K562 (cell line): ENCODE measurements at regions not wholly inside any gene's neighbourhood (a gene's known extent, or its start where the extent isn't known, plus 50 kb on each side); places are given as distances from the start of the nearest gene placed in this dataset.

ENCODE experiments used
- ATAC-seq: fragments of 200-7000 bp; cut with Tn5 transposase; 3 replicates; pipeline ENCODE4 v1.9.1; 2020; ENCODE audit warnings: moderate library complexity
- BruUV-seq: library from RNA; stranded (reverse); fragments of 400-500 nt; replicated peaks from 2 replicates; lab custom pipeline; 2021; lab: Mats Ljungman, UMichigan
- CTCF ChIA-PET: fragments of 300-600 bp; formaldehyde crosslinking; extraction: SDS; loops from one replicate; lab custom pipeline; 2021; ENCODE audit warnings: low intra/inter-chr PET ratio; lab: Yijun Ruan, JAX
- POLR2A ChIA-PET: fragments of 300-600, 350-650 bp; sonication (Branson Sonifier 250); formaldehyde crosslinking; extraction: SDS; loops from one replicate; lab custom pipeline; 2021; ENCODE audit warnings: antibody characterized with exemption, inconsistent platforms; lab: Yijun Ruan, JAX
- DNase-seq, 4 experiments: peaks; one replicate each; pipeline versions ENCODE4 v3.0.0 to v3.0.0-alpha.2; 2011 to 2018; ENCODE audit warnings: low spot score in 3 of 4, mixed read lengths in 3 of 4; ENCODE audit errors: extremely low read depth in 1 of 4
- FAIRE-seq: peaks from 2 replicates; lab custom pipeline; 2011; peaks lifted over from hg19 to GRCh38; lab: Jason Lieb, UNC
- H2AFZ ChIP-seq: 2 replicates; pipeline ENCODE4 v1.6.0; 2011; ENCODE audit warnings: low read depth, low read length, control low read depth, inconsistent platforms
- H3K27ac ChIP-seq: fragments of 200-600 bp; 3 replicates; pipeline ENCODE4 v1.8.0; 2011; ENCODE audit warnings: low read depth, mild to moderate bottlenecking, control low read depth, inconsistent platforms, low read length, moderate library complexity, mixed read lengths; ENCODE audit errors: extremely low read depth
- H3K27me3 ChIP-seq, 2 experiments: fragments of 300-600 bp in 1 of 2; 2 replicates in 1 of 2; 3 replicates in 1 of 2; pipeline versions ENCODE4 v1.6.0 to v1.8.0; 2011; ENCODE audit warnings: inconsistent platforms in 2 of 2, low read length in 2 of 2, mild to moderate bottlenecking in 1 of 2, mixed read lengths in 1 of 2, moderate library complexity in 1 of 2; ENCODE audit not compliant: control insufficient read depth in 2 of 2, insufficient read depth in 2 of 2
- H3K36me3 ChIP-seq: fragments of 300-600 bp; 3 replicates; pipeline ENCODE4 v1.8.0; 2011; ENCODE audit warnings: mild to moderate bottlenecking, low read length, inconsistent platforms; ENCODE audit not compliant: control insufficient read depth, insufficient read depth
- H3K4me1 ChIP-seq, 2 experiments: fragments of 200-600 bp in 1 of 2; replicated peaks in 1 of 2; 2 replicates in 1 of 2; 3 replicates in 1 of 2; pipeline versions ENCODE4 v1.5.1 to v1.8.0; 2011; ENCODE audit warnings: inconsistent platforms in 2 of 2, low read length in 2 of 2, mild to moderate bottlenecking in 1 of 2, mixed read lengths in 1 of 2, moderate library complexity in 1 of 2; ENCODE audit not compliant: control insufficient read depth in 2 of 2, insufficient read depth in 2 of 2
- H3K4me2 ChIP-seq: 2 replicates; pipeline ENCODE4 v1.6.1; 2011; ENCODE audit warnings: low read length, control low read depth, inconsistent platforms, mixed read lengths; ENCODE audit not compliant: insufficient read depth
- H3K4me3 ChIP-seq: fragments of 200-600 bp; sonication (generic), shearing (Covaris generic); 2 replicates; pipeline ENCODE4 v1.5.1; 2016; ENCODE audit warnings: control low read depth, inconsistent platforms
- H3K79me2 ChIP-seq: fragments of 200-600 bp; 3 replicates; pipeline ENCODE4 v1.8.0; 2011; ENCODE audit warnings: low read length, inconsistent platforms; ENCODE audit not compliant: control insufficient read depth, insufficient read depth
- H3K9ac ChIP-seq, 2 experiments: 2 replicates each; pipeline versions ENCODE4 v1.6.0 to v1.6.1; 2011; ENCODE audit warnings: low read depth in 2 of 2, low read length in 2 of 2, control low read depth in 1 of 2, inconsistent platforms in 1 of 2, mild to moderate bottlenecking in 1 of 2, mixed read lengths in 1 of 2; ENCODE audit not compliant: insufficient read depth in 1 of 2
- H3K9me1 ChIP-seq: one replicate; pipeline ENCODE4 v1.6.0; 2011; ENCODE audit warnings: inconsistent platforms, mild to moderate bottlenecking, low read length, moderate library complexity; ENCODE audit not compliant: control insufficient read depth, insufficient read depth
- H3K9me3 ChIP-seq: replicated peaks from 2 replicates; pipeline ENCODE4 v1.5.1; 2011; ENCODE audit warnings: low read depth, low read length, inconsistent platforms; ENCODE audit not compliant: control insufficient read depth, insufficient read depth
- H4K20me1 ChIP-seq: replicated peaks from 2 replicates; pipeline ENCODE4 v1.6.1; 2011; ENCODE audit warnings: low read length, inconsistent platforms, mixed read lengths; ENCODE audit not compliant: control insufficient read depth, insufficient read depth
- ARID1B ChIP-seq: fragments of 450-650 bp; IDR thresholded peaks from 2 replicates; pipeline ENCODE4 v1.6.1; 2016; ENCODE audit warnings: antibody characterized with exemption, mild to moderate bottlenecking, inconsistent platforms
- CLOCK ChIP-seq: fragments of 250-450 bp; sonication (Bioruptor Pico); IDR thresholded peaks from 2 replicates; pipeline ENCODE4 v1.4.0; 2020; ENCODE audit warnings: mild to moderate bottlenecking, moderate library complexity, borderline replicate concordance
- COPS2 ChIP-seq: fragments of 450-650 bp; conservative IDR thresholded peaks from 2 replicates; pipeline ENCODE4 v1.6.1; 2016; ENCODE audit warnings: mild to moderate bottlenecking, moderate library complexity
- GABPA ChIP-seq: fragments of 200-800 bp; sonication (Bioruptor generic); conservative IDR thresholded peaks from 2 replicates; pipeline ENCODE4 v1.6.1; 2016; ENCODE audit warnings: low read depth, missing genetic modification characterization, missing compliant biosample characterization
- GATAD2A ChIP-seq: fragments of 450-650 bp; IDR thresholded peaks from 2 replicates; pipeline ENCODE4 v1.6.1; 2017
- HDGF ChIP-seq: fragments of 450-650 bp; IDR thresholded peaks from 2 replicates; pipeline ENCODE4 v1.6.1; 2016
- PBX2 ChIP-seq, 2 experiments: IDR thresholded peaks in 1 of 2; conservative IDR thresholded peaks in 1 of 2; 2 replicates each; pipeline ENCODE4 v1.6.1; 2016; ENCODE audit warnings: low read depth in 2 of 2, mild to moderate bottlenecking in 1 of 2, missing compliant biosample characterization in 1 of 2, missing genetic modification characterization in 1 of 2, moderate library complexity in 1 of 2
- RBM25 ChIP-seq: fragments of 200-400 bp; formaldehyde crosslinking; IDR thresholded peaks from 2 replicates; pipeline ENCODE4 v1.6.1; 2018; ENCODE audit warnings: low read length, low read depth, moderate library complexity; ENCODE audit not compliant: severe bottlenecking
- SMAD4 ChIP-seq: fragments of 250-450 bp; sonication (Bioruptor Pico); conservative IDR thresholded peaks from 2 replicates; pipeline ENCODE4 v1.8.0; 2021; ENCODE audit warnings: inconsistent platforms, mild to moderate bottlenecking, moderate library complexity
- THAP12 ChIP-seq: fragments of 250-450 bp; sonication (Bioruptor Pico); IDR thresholded peaks from 2 replicates; pipeline ENCODE4 v1.9.0; 2021; ENCODE audit warnings: mild to moderate bottlenecking, inconsistent platforms
- ZBTB11 ChIP-seq, 3 experiments: fragments of 200-800 bp in 1 of 3; fragments of 250-450 bp in 1 of 3; fragments of 450-650 bp in 1 of 3; sonication (Bioruptor Pico) in 1 of 3; sonication (Bioruptor generic) in 1 of 3; formaldehyde crosslinking in 1 of 3; IDR thresholded peaks; 2 replicates each; pipeline versions ENCODE4 v1.6.1 to v1.8.0; 2016 to 2022; ENCODE audit warnings: mild to moderate bottlenecking in 2 of 3, missing genetic modification characterization in 2 of 3, missing compliant biosample characterization in 1 of 3, moderate library complexity in 1 of 3
- WGBS: fragments of 100-300 bp; shearing (Covaris generic); methylation state at CpG from one replicate; pipeline ENCODE4 v1.1.6; 2016; ENCODE audit warnings: low coverage, mixed read lengths; ENCODE audit not compliant: insufficient coverage; ENCODE audit errors: missing lambda C conversion rate; 5-methylcytosine and 5-hydroxymethylcytosine counted together
- in situ Hi-C: fragments of 300-500 bp; cut with MboI; formaldehyde crosslinking; loops from 4 replicates; pipeline ENCODE4 v1.15.0; 2018; ENCODE audit warnings: inconsistent platforms, mixed read lengths
- intact Hi-C: fragments of 100-400 bp; cut with micrococcal nuclease; formaldehyde crosslinking; loops from 2 replicates; pipeline ENCODE4 v1.14.2; 2022

- ChIA-PET CTCF (no interaction called here), POLR2A (no interaction called here)
- H3K27me3 ChIP-seq = no peaks in the 10 kb centered on the region
- no peak overlapping the region for H3K9ac ChIP-seq
- FAIRE-seq (no peak), ATAC-seq (no peak), DNase-seq (no peak)
- H3K4me1 ChIP-seq = no peaks in the 10 kb centered on the region
- no peaks in the 10 kb centered on the region for H4K20me1 ChIP-seq
- no peak overlapping the region for H3K27ac ChIP-seq
- intact Hi-C loops (no loop called here), in situ Hi-C loops (no loop called here)
- H3K79me2 ChIP-seq = no peaks in the 10 kb centered on the region
- no peak overlapping the region for H3K4me3 ChIP-seq
- BruUV-seq = no TSS peak
- no peak overlapping the region for H3K4me2 ChIP-seq
- WGBS = 0% methylated on average over 3 of the region's 3 CpGs
- no peaks in the 10 kb centered on the region for H3K9me3 ChIP-seq
- no peak overlapping the region for H2AFZ ChIP-seq
- H3K9me1 ChIP-seq = no peaks in the 10 kb centered on the region
- H3K36me3 ChIP-seq = no peaks in the 10 kb centered on the region
- TF ChIP-seq ZBTB11 (CRISPR knock-in tag; IDR thresholded peaks at IDR 0.05) (no peak), SMAD4 (CRISPR knock-in tag) (no peak), RBM25 (no peak), GABPA (tag) (no peak), ARID1B (no peak), CLOCK (CRISPR knock-in tag) (no peak), PBX2 (CRISPR knock-in tag; IDR thresholded peaks at IDR 0.05; ENCODE audit: low read depth) (no peak), PBX2 (tag; conservative IDR thresholded peaks at IDR 0.05; ENCODE audit: low read depth) (no peak), HDGF (no peak), THAP12 (CRISPR knock-in tag) (no peak), GATAD2A (no peak), COPS2 (no peak)
These were observed 433.8 kb upstream of the NOX3 start for GRCh38 chr6:155889410-155889809.
